ENCODE measurements at regions not wholly inside any gene's neighbourhood (a gene's known extent, or its start where the extent isn't known, plus 50 kb on each side); places are given as distances from the start of the nearest gene placed in this dataset.

DNA sequence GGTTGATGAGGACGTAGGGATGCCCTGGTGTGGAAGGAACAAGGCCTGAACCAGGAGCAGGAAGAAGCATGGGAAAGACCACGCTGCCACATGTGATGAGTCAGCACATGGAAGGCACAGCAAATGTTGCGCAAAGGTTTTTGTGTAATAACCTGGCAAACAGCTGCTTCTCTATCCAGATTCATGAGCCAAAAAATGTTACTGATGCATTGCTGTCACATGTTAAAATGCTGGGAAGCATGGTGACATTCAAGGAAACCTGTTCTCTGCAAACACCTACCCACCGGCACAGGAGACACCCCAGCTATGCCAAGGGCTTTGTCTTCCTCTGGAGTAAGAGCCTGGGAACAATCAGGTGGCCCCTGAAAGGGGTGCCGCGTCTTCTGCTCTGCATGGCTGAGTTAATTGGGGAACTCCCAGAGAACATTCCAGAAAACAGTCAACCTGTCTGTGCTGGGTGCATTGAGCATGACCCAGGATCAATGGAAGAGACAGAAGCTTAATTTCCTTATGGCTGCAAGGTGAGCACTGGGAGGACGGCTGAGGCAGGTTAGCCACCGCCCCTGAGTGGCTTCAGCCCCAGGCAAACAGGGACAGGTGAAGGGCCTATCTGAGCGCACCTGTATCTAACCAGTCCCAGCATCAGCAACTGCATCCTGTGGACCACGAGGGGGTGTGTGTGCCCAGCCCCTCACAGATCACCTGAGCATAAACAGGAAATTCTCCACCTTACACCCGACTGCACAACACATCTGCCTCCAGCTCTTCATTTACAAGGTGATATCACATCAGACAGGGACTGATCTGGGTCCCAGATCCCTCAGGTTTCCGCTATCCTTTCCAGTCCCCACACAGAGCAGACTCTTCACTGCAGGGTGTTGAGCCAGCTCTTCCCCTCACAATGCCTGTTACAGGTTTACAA is 108.4 kb downstream of the GGTLC2 start:
- Histone ChIP-seq H3K9me3 (no peaks in the 10 kb centered on the region), H3K36me3 (no peaks in the 10 kb centered on the region), H3K4me1 (peaks cover 0 to 8% of the 10 kb centered on the region in 2 donors), H3K4me3 (replicated peaks in 1 of 3) (no peak overlapping the region), H3K27me3 (no peaks in the 10 kb centered on the region), H3K27ac (no peak overlapping the region)
- intact Hi-C loops (cut with DNase I) = no loop called here
- whole genome bisulfite sequencing, 2 donors = 74 to 76% methylated on average over 12 of the region's 12 CpGs
- no peak for DNase-seq
- TF ChIP-seq, protein P1, sequence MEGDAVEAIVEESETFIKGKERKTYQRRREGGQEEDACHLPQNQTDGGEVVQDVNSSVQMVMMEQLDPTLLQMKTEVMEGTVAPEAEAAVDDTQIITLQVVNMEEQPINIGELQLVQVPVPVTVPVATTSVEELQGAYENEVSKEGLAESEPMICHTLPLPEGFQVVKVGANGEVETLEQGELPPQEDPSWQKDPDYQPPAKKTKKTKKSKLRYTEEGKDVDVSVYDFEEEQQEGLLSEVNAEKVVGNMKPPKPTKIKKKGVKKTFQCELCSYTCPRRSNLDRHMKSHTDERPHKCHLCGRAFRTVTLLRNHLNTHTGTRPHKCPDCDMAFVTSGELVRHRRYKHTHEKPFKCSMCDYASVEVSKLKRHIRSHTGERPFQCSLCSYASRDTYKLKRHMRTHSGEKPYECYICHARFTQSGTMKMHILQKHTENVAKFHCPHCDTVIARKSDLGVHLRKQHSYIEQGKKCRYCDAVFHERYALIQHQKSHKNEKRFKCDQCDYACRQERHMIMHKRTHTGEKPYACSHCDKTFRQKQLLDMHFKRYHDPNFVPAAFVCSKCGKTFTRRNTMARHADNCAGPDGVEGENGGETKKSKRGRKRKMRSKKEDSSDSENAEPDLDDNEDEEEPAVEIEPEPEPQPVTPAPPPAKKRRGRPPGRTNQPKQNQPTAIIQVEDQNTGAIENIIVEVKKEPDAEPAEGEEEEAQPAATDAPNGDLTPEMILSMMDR (IDR thresholded peaks at IDR 0.05) = no peak
- TF ChIP-seq POLR2A (IDR thresholded peaks at IDR 0.05) = no peak

DNA sequence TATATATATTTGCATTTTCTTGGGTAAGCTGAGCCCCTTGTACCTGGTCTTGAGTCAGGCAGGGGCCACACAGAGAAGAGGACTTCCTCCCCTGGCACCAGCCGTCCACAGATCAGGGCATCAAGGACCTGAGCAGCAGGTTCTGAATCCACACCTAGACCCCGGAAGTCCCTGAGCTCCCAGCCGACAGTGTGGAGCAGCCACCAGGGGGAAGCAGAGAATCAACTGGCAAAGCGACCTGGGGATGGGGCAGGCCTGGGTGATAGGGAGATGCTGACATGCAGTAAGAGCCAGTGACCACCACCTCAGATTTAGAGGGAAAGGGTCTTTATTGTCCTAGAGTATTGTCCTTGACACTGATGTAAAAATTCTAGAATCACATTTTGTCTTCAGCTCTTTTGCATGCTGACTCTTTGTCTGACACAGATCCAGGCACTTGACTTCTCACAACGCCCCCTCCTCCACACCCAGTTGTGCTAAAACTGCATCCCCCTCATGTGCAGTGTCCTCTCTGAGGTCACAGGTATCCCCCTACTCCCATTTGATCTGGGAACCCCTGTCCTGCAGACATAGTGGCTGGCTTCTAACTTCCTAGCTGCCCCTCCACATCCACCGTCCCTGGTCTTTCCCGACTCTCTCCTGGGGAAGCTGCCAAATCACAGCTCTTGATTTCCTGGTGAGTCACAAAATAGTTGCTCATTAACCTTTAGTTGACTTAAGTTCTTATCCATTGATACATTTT is 109.3 kb downstream of the GGTLC2 start:
- Histone ChIP-seq H3K27me3 (no peaks in the 10 kb centered on the region), H3K4me3 (replicated peaks in 1 of 3) (no peak overlapping the region), H3K36me3 (no peaks in the 10 kb centered on the region), H3K9me3 (no peaks in the 10 kb centered on the region), H3K27ac (no peak overlapping the region), H3K4me1 (peaks cover 0 to 8% of the 10 kb centered on the region in 2 donors)
- WGBS, 2 donors = 29 to 31% methylated on average over 7 of the region's 7 CpGs
- peak; percentile 45 to 53 for DNase-seq
- TF ChIP-seq, protein P1 (IDR thresholded peaks at IDR 0.05) = peak in 5 of 6 experiments; percentile 18 to 64 (median 39)
- TF ChIP-seq POLR2A (IDR thresholded peaks at IDR 0.05) = no peak
- intact Hi-C loops (cut with DNase I) = no loop called here

DNA sequence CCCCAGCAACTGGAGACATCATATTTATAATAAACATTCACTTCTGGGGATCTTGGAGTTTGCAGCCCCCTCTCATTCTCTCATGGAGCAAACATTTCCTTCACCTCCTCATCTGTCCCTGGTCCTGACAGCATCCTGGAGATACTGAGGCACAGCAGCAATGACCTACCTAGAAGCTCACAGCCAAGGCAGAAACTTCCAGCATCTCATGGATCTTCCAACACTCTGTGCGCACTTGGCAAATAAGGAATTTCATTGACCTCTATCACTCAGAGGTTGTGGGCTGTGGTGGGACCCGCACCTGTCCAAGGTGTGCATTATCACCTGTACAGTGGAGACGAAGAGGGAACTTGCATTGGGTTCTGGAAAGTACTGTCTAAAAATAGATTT is 109.8 kb downstream of the GGTLC2 start:
- H3K4me3 ChIP-seq (replicated peaks in 1 of 3) = no peak overlapping the region
- 94 to 95% methylated on average over 3 of the region's 3 CpGs for WGBS, 2 donors
- H3K9me3 ChIP-seq = no peaks in the 10 kb centered on the region
- DNase-seq = no peak
- H3K36me3 ChIP-seq = no peaks in the 10 kb centered on the region
- no peak for TF ChIP-seq POLR2A (IDR thresholded peaks at IDR 0.05)
- TF ChIP-seq, protein P1 (IDR thresholded peaks at IDR 0.05) = no peak
- peaks cover 0 to 8% of the 10 kb centered on the region in 2 donors for H3K4me1 ChIP-seq
- H3K27ac ChIP-seq = no peak overlapping the region
- H3K27me3 ChIP-seq = no peaks in the 10 kb centered on the region
- intact Hi-C loops (cut with DNase I) = no loop called here

DNA sequence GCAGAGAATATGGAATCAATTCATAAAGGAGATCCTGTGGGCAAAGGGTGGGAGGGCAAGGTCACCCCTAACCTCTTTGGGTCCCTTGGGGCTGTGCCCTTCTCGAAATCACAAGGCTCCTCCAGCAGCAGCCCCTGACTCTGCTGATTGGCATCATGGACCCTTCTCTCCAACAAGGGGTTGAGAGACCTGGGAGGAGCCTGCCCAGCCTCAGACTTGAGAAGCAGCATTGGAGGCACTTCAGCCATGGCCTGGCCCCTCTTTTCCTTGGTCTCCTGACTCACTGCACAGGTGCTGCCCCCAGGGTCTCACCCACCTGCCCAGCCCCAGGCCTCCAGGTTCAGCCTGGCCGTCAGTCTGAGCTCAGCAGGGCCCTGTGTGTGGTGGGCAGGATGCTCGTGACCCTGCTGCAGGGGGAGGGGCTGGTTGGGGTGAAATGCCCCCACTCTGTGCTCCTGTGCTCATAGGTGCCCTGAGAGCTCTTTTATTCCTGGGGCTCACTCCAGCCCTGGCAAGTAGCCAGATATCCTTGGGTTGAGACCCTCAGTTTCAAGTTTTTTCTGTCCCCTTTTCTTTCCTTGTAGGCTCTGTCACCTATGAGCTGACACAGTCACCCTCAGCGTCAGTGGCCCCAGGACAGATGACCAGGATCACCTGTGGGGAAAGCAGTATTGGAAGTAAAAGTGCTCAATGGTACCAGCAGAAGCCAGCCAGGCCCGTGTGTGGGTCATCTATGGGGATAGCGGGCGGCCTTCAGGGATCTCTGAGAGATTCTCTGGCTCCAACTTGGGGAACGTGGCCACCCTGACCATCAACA is 110.8 kb downstream of the GGTLC2 start:
- H3K36me3 ChIP-seq = no peaks in the 10 kb centered on the region
- TF ChIP-seq, protein P1 (IDR thresholded peaks at IDR 0.05) = no peak
- TF ChIP-seq POLR2A (IDR thresholded peaks at IDR 0.05) = no peak
- no peaks in the 10 kb centered on the region for H3K27me3 ChIP-seq
- no peak overlapping the region for H3K4me3 ChIP-seq (replicated peaks in 1 of 3)
- DNase-seq = no peak
- no peak overlapping the region for H3K27ac ChIP-seq
- intact Hi-C loops (cut with DNase I) = no loop called here
- H3K4me1 ChIP-seq = peaks cover 0 to 8% of the 10 kb centered on the region in 2 donors
- no peaks in the 10 kb centered on the region for H3K9me3 ChIP-seq
- 82 to 94% methylated on average over 5 to 7 of the region's 8 CpGs for WGBS, 2 donors

All from thyroid gland (tissue), 4 donors.